Astrocyte (in vitro differentiated cells and primary cell): ENCODE measurements at regions not wholly inside any gene's neighbourhood (a gene's known extent, or its start where the extent isn't known, plus 50 kb on each side); places are given as distances from the start of the nearest gene placed in this dataset.
"Not testable (repeated sequence)": the region's sequence is repeated elsewhere in the genome, so short reads cannot be mapped to it uniquely, and the experiment has no call there.

ENCODE experiments used
- CTCF ChIP-seq: IDR thresholded peaks from 2 replicates; pipeline ENCODE4 v1.5.1; 2011; ENCODE audit warnings: low read depth, mild to moderate bottlenecking, inconsistent platforms, low read length, moderate library complexity; ENCODE audit not compliant: insufficient read depth
- EZH2 ChIP-seq: IDR thresholded peaks from 2 replicates; pipeline ENCODE4 v1.6.1; 2012; ENCODE audit warnings: mild to moderate bottlenecking, low read length, inconsistent platforms; ENCODE audit not compliant: insufficient read depth

GRCh38 chr3:152693521-152694250 is 141.2 kb upstream of the P2RY1 start:
- TF ChIP-seq CTCF, EZH2: not testable (repeated sequence)
